HG03280 (cell line): ENCODE measurements at regions not wholly inside any gene's neighbourhood (a gene's known extent, or its start where the extent isn't known, plus 50 kb on each side); places are given as distances from the start of the nearest gene placed in this dataset.

Experiments
- ATAC-seq: cut with Tn5 transposase; IDR thresholded peaks from one replicate; pipeline ENCODE4 v1.9.1; 2021; ENCODE audit warnings: mild to moderate bottlenecking, moderate library complexity; ENCODE audit not compliant: unreplicated experiment

DNA sequence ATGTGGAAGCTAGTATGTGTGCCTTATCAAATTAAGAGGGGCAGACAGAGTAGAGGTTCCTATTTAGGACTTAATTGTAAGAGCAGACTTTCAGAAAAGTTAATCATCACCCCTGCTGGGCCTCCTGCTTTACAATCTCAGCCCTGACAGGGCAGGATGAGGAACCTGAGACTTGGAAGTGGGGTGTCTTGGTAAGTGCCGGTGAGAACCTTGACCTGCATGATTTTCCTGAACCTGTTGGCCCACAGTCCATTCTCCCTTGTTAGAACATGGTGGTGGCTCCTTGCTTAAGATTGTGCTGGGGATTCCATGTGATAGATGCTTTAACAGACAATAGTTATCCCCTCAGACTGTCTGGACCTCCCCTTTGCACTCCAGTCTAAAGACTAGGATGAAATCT is 141.7 kb upstream of the TMEM72 start:
- no peak for ATAC-seq

- no peak for ATAC-seq
Measured at GRCh38 chr10:44771233-44771995, 139.7 kb upstream of the TMEM72 start.

DNA sequence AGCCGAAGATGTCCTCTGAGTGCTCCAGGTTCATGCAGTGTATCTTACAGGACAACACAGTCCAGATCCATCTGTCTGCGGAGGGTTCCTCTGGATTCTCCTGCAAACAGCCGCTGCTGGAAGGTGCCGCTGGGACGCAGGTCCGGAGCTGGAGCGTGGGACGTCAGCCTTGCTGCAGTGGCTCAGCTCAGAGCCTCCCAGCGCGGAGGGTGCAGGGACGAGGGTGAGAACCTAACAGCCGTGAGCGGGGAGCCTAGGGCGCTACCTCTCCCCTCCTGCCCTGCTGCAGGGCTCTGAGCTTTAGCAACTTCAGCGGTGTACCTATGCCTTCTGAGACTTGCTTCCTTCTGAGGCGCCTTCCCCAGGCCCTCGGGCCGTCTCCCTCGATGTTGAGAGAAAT is 137.6 kb upstream of the TMEM72 start:
- no peak for ATAC-seq

DNA sequence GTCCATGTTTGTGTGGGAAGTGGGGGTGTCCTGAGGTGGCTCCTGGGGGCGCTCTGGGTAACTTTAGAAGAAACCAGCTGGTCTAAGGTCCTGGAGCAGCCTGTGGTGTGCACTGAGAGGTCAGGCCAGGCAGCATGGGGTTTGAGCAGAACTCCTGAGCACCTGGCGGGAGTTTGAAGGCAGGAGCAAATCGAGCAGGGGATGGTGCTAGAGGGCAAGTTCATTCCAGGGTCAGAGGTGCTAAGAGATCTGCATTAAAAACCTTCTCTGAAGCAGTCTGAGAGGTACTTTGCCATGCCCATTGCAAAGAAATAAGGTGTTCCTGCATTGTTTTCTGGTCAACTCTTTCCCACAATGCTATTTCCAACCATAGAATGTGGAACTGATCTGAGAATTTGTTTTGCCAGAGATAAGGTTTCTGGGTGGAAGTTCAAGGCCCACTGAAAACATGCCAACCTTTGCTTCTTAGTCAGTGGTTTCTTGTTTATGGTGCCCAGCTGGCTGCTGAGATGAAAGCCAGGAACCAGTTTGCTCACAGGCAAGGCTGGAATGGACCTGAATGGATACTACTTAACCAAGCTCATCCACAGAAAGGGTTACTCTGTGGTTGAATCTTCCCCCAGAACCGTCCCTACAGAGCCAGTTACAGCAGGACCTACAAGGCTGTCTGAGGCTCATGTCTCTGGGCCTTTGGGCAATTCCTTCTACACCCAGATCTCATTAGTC is 136.3 kb upstream of the TMEM72 start:
- ATAC-seq: no peak

DNA sequence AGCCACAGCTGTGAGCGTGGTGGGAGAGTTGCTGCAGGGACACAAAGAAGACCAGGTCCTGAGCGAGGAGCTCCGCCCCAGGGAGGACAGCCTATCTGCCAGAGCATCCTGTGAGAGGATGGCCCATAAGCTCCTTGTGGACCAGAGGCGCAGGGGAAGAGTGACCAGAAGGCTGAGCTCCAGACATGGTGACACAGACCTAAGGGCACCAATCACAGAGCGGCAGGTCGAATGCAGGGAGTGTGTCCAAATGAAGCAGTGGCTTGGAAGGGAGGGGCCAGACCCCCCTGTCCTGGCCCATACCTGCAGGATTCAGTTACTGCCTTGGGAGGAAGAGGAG is 135.8 kb upstream of the TMEM72 start:
- no peak for ATAC-seq

DNA sequence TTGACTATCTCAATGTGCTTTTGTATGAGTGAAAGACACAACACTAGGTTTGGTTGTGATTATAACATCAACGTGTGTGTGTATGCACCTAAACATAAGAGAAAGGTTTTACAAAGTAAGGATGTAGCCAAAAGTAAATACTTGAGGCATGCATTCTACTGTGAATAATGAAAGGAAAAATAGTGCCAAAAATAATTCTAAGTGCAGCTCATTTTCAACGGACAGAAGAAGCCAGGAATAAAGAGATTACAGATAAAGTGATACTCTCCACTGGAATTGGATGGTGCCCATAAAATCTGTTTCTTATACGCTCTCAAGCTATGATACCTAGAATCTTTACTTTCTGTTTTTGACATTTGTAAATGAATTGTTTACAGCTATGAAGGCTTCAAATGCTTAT is 135.0 kb upstream of the TMEM72 start:
- no peak for ATAC-seq

- ATAC-seq: no peak
Measured at GRCh38 chr10:44779511-44779910, 131.6 kb upstream of the TMEM72 start.

GRCh38 chr10:44780426-44780825 is 130.7 kb upstream of the TMEM72 start:
- ATAC-seq: no peak

DNA sequence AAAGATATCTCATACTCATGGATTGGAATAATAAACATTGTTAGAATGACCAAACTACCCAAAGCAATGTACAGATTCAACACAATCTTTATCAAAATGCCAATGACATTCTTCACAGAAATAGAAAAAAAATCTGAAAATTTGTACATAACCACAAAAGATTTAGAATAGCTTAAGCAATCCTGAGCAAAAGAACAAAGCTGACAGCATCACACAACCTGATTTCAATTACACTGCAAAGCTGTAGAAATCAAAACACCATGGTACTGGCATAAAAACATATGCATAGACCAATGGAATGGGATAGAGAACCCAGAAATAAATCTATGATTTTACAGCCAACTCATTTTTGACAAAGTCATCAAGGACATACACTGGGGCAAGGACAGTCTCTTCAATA is 130.0 kb upstream of the TMEM72 start:
- ATAC-seq: no peak

GRCh38 chr10:44786286-44786850 is 124.8 kb upstream of the TMEM72 start:
- ATAC-seq: no peak

DNA sequence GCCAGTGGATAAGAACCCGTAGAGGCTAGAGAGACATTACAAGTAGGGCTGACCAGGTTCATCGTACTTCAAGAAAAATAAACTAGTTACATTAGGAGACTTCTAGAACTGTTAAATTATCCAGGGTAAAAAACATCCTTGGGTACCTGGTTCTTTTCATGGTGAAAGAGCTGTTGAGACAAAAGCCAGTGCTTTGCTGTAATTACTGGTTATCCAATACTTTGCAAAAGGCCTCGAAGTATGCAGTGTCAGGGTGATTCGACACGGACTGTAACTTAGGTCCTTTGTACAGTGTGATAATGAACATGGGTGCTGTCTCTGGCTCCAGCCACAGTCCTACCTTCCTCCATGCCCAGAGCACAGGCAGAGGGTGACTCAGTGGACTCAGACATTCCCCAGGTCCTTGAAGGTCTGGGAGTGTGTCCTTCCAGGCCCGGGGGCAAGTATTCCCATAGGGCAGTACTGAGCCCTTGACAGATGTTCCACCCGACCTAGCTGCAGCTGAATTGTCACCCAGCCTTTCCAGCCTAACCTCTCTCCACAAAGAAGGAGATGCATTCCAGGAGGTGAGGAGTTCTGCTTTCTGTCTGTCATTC is 123.6 kb upstream of the TMEM72 start:
- ATAC-seq: no peak

GRCh38 chr10:44788147-44789129 is 122.7 kb upstream of the TMEM72 start:
- no peak for ATAC-seq

DNA sequence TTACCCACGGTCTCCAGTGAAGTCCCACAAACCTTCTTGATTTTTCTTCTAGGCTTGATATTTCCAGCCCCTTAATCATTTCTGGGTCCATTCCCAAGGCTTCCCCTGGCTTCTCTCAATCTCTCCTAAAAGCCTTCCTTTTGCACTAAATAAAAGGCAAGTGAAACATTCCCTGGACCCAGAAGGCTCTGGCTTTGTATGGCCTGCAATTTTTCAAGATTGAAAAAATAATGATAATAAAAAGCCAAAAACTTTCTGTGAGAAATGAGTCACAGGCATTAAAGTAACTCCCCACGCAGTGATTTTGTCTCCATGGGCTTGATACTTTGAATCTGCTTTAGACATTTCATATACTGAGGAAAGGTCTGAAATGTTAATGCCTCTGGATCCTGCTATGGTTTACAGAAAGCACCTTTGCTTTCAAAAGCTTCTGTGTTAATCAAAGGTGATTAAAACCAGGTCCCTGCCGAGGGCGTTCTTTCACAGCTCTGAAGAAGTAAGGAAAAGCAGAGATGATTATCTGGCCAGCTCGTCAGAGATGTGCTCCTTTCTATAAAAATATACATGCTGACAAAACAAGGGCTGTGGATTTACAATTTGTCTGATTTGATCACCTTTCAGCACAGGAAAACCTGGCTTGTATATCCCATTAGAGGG is 118.9 kb upstream of the TMEM72 start:
- ATAC-seq: no peak

DNA sequence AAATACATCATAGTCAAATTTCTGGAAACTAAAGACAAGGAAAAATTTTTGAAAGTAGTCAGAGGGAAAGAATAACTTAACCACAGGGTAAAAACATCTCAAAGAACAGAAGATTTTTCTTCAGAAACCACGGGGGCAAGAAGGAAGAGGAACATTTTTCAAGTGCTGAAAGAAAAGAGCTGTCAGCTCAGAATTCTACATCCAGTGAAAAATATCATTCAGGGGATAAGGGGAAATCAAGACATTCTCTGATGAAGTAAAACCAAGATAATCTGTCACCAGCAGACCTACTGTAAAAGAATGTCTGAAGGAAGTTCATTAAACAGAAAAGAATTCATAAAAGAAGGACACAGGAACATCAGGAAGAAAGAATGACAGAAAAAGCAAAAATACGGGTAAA is 111.2 kb upstream of the TMEM72 start:
- no peak for ATAC-seq

GRCh38 chr10:44801383-44802327 is 109.5 kb upstream of the TMEM72 start:
- ATAC-seq: no peak

GRCh38 chr10:44803862-44804261 is 107.3 kb upstream of the TMEM72 start:
- ATAC-seq: no peak

- ATAC-seq: no peak
Measured at GRCh38 chr10:44804661-44805060, 106.5 kb upstream of the TMEM72 start.

- ATAC-seq: no peak
Measured at GRCh38 chr10:44805466-44806210, 105.5 kb upstream of the TMEM72 start.
